CD4-positive, alpha-beta T cell (primary cell): ENCODE measurements at regions not wholly inside any gene's neighbourhood (a gene's known extent, or its start where the extent isn't known, plus 50 kb on each side); places are given as distances from the start of the nearest gene placed in this dataset.

Source experiments
- ATAC-seq: fragments of 200-7000 bp; cut with Tn5 transposase; one replicate; pipeline ENCODE4 v1.10.0; 2022; ENCODE audit warnings: mild to moderate bottlenecking; ENCODE audit not compliant: poor library complexity
- CTCF ChIA-PET: fragments of 350-600 bp; sonication (Branson Sonifier 250); formaldehyde crosslinking; loops from one replicate; lab custom pipeline; 2021; ENCODE audit warnings: antibody characterized with exemption, inconsistent platforms; lab: Charles Lee
- POLR2A ChIA-PET: fragments of 350-600 bp; sonication (Branson Sonifier 250); formaldehyde crosslinking; loops from one replicate; lab custom pipeline; 2021; ENCODE audit warnings: antibody characterized with exemption, inconsistent platforms; lab: Charles Lee
- DNase-seq, 14 experiments: peaks; one replicate each; pipeline ENCODE4 v3.0.0-alpha.2; 2013 to 2020; ENCODE audit warnings: mixed read lengths in 2 of 14
- H3K27ac ChIP-seq, 2 donors: one replicate each; pipeline versions ENCODE4 v1.5.1 to v1.7.0; 2013; ENCODE audit warnings: low read length in 2 of 2, low read depth in 1 of 2, mild to moderate bottlenecking in 1 of 2
- H3K27me3 ChIP-seq, 2 experiments: 1 replicate in 1 of 2; 2 replicates in 1 of 2; pipeline versions ENCODE4 v1.6.1 to v1.7.0; 2013; ENCODE audit warnings: low read length in 2 of 2, control low read depth in 1 of 2, mild to moderate bottlenecking in 1 of 2, moderate library complexity in 1 of 2; ENCODE audit not compliant: insufficient read depth in 2 of 2, control insufficient read depth in 1 of 2
- H3K36me3 ChIP-seq: one replicate; pipeline ENCODE4 v1.6.1; 2013; ENCODE audit warnings: low read length, control low read depth; ENCODE audit not compliant: insufficient read depth
- H3K4me1 ChIP-seq: one replicate; pipeline ENCODE4 v1.6.1; 2013; ENCODE audit warnings: low read length, control low read depth; ENCODE audit not compliant: insufficient read depth
- H3K4me3 ChIP-seq: one replicate; pipeline ENCODE4 v1.5.1; 2013; ENCODE audit warnings: mild to moderate bottlenecking, low read length, moderate library complexity
- H3K9me3 ChIP-seq, 2 experiments: 1 replicate in 1 of 2; 2 replicates in 1 of 2; pipeline versions ENCODE4 v1.6.1 to v1.7.0; 2013; ENCODE audit warnings: low read length in 2 of 2, mild to moderate bottlenecking in 2 of 2, control low read depth in 1 of 2, moderate library complexity in 1 of 2; ENCODE audit not compliant: control insufficient read depth in 1 of 2, insufficient read depth in 1 of 2
- H3K27ac Mint-ChIP-seq: one replicate; pipeline ENCODE4 v1.8.0; 2020; ENCODE audit warnings: mixed read lengths
- H3K27me3 Mint-ChIP-seq: one replicate; pipeline ENCODE4 v1.8.0; 2021; ENCODE audit warnings: mixed read lengths
- H3K36me3 Mint-ChIP-seq: one replicate; pipeline ENCODE4 v1.8.0; 2021; ENCODE audit warnings: low read depth, mixed read lengths
- H3K4me1 Mint-ChIP-seq: one replicate; pipeline ENCODE4 v1.8.0; 2021; ENCODE audit warnings: low read depth, mixed read lengths
- H3K4me3 Mint-ChIP-seq: one replicate; pipeline ENCODE4 v1.8.0; 2020; ENCODE audit warnings: mild to moderate bottlenecking, mixed read lengths
- H3K9me3 Mint-ChIP-seq: one replicate; pipeline ENCODE4 v1.8.0; 2020; ENCODE audit warnings: mixed read lengths
- CTCF ChIP-seq: fragments of 200-600 bp; IDR thresholded peaks from one replicate; pipeline ENCODE4 v1.8.0; 2022; ENCODE audit warnings: antibody characterized with exemption, mild to moderate bottlenecking
- intact Hi-C, 2 experiments: fragments of 100-400 bp; cut with DNase I in 1 of 2; cut with micrococcal nuclease in 1 of 2; formaldehyde crosslinking; loops; one replicate each; pipeline versions ENCODE4 v1.15.1 to v1.9.0; 2023 to 2025; cut with DNase I, micrococcal nuclease

- Histone ChIP-seq H3K4me1 (peaks cover 3% of the 10 kb centered on the region), H3K9me3 (no peaks in the 10 kb centered on the region), H3K36me3 (no peaks in the 10 kb centered on the region), H3K27ac (no peak overlapping the region), H3K27me3 (no peaks in the 10 kb centered on the region), H3K4me3 (no peak overlapping the region)
- H3K36me3 Mint-ChIP-seq = no peaks in the 10 kb centered on the region
- H3K4me3 Mint-ChIP-seq = no peak overlapping the region
- H3K4me1 Mint-ChIP-seq = peaks cover 23% of the 10 kb centered on the region
- intact Hi-C loops = no loop called here
- TF ChIP-seq CTCF = no peak
- H3K27ac Mint-ChIP-seq = no peak overlapping the region
- no peaks in the 10 kb centered on the region for H3K27me3 Mint-ChIP-seq
- no peaks in the 10 kb centered on the region for H3K9me3 Mint-ChIP-seq
- ChIA-PET POLR2A (no interaction called here), CTCF (interaction anchor here (0.7 to 1.5 kb wide), 2 partner anchors 27 to 136 kb away, joined by 3 to 4 read pairs; no protein-coding TSS in a partner anchor)
- DNase-seq = no peak
- ATAC-seq = no peak
Measured at GRCh38 chr6:6704103-6705060, 115.9 kb downstream of the LY86 start.

GRCh38 chr6:6705061-6705425, 116.5 kb downstream of the LY86 start:
- H3K9me3 Mint-ChIP-seq = no peaks in the 10 kb centered on the region
- no peak for DNase-seq
- H3K4me1 ChIP-seq = peaks cover 3% of the 10 kb centered on the region
- ATAC-seq = no peak
- no peak overlapping the region for H3K27ac Mint-ChIP-seq
- TF ChIP-seq CTCF = no peak
- POLR2A ChIA-PET = no interaction called here
- CTCF ChIA-PET = interaction anchor here (1.5 kb wide), 1 partner anchor 28 kb away, joined by 3 read pairs; no protein-coding TSS in a partner anchor
- no peak overlapping the region for H3K4me3 ChIP-seq
- H3K36me3 ChIP-seq = no peaks in the 10 kb centered on the region
- no peak overlapping the region for H3K27ac ChIP-seq
- intact Hi-C loops = no loop called here
- H3K36me3 Mint-ChIP-seq = no peaks in the 10 kb centered on the region
- H3K4me3 Mint-ChIP-seq = no peak overlapping the region
- H3K9me3 ChIP-seq = no peaks in the 10 kb centered on the region
- H3K4me1 Mint-ChIP-seq = peaks cover 19% of the 10 kb centered on the region
- H3K27me3 Mint-ChIP-seq = no peaks in the 10 kb centered on the region
- H3K27me3 ChIP-seq = no peaks in the 10 kb centered on the region

GRCh38 chr6:6705915-6706675, 117.6 kb downstream of the LY86 start:
- H3K9me3 ChIP-seq = no peaks in the 10 kb centered on the region
- peaks cover 3% of the 10 kb centered on the region for H3K4me1 ChIP-seq
- no peaks in the 10 kb centered on the region for H3K36me3 Mint-ChIP-seq
- no peak overlapping the region for H3K4me3 Mint-ChIP-seq
- H3K4me3 ChIP-seq = no peak overlapping the region
- no peak overlapping the region for H3K27ac Mint-ChIP-seq
- H3K4me1 Mint-ChIP-seq = peaks cover 23% of the 10 kb centered on the region
- H3K36me3 ChIP-seq = no peaks in the 10 kb centered on the region
- H3K9me3 Mint-ChIP-seq = no peaks in the 10 kb centered on the region
- intact Hi-C loops = no loop called here
- ChIA-PET POLR2A (interaction anchor here (0.6 to 1.6 kb wide), 2 partner anchors 10 to 454 kb away, joined by 3 read pairs; no protein-coding TSS in a partner anchor), CTCF (no interaction called here)
- no peak overlapping the region for H3K27ac ChIP-seq
- TF ChIP-seq CTCF = no peak
- ATAC-seq = no peak
- no peak for DNase-seq
- H3K27me3 Mint-ChIP-seq = peaks cover 7% of the 10 kb centered on the region
- no peaks in the 10 kb centered on the region for H3K27me3 ChIP-seq
